HG03196 (cell line): ENCODE measurements at regions not wholly inside any gene's neighbourhood (a gene's known extent, or its start where the extent isn't known, plus 50 kb on each side); places are given as distances from the start of the nearest gene placed in this dataset.

Source experiments
- ATAC-seq: cut with Tn5 transposase; IDR thresholded peaks from one replicate; pipeline ENCODE4 v1.9.1; 2021; ENCODE audit not compliant: unreplicated experiment

DNA sequence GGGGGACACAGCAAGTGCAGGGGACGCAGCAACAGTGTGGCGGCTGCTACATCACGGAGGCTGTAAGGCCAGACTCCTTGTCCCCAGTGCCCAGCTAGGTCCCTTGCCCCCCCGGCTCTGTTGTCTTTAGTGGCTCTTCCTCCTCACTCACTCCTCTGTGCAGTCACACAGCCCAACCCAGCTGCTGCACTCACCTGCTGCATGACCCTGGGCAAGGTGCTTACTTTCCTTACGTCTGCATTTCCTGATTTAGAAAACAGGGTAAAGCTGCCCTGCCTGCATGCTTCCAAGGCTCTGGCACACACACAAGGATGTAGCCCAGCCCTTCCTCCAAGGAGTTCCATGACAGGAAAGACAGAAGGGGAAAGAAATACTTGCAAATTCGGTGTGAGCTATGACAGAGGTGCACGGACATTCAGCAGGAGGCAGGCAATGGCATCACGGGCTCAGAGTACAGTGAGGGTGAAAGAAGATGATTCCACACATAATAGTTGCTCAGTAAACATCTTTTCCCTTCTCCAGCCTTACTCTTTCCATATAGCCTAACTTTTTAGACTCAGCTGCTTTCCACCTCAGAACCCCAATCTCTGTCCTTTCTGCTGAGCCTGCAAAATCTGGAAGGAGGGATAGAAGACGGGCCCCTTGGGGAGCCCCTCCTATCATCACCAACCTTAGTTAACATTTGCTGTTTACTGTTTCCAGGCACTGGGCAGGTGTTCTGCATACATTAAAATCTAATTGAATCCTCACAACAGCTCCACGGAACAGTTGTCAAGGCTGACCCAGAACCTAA lies 150.9 kb downstream of the MRM1 start:
- ATAC-seq: no peak

GRCh38 chr17:36755586-36755985 lies 154.2 kb downstream of the MRM1 start:
- no peak for ATAC-seq

GRCh38 chr17:36756695-36757094 lies 155.3 kb downstream of the MRM1 start:
- ATAC-seq: no peak

- ATAC-seq: no peak
These were observed 159.0 kb downstream of the MRM1 start for GRCh38 chr17:36760425-36760824.

- no peak for ATAC-seq
These were observed 160.0 kb downstream of the MRM1 start for GRCh38 chr17:36761203-36761950.

DNA sequence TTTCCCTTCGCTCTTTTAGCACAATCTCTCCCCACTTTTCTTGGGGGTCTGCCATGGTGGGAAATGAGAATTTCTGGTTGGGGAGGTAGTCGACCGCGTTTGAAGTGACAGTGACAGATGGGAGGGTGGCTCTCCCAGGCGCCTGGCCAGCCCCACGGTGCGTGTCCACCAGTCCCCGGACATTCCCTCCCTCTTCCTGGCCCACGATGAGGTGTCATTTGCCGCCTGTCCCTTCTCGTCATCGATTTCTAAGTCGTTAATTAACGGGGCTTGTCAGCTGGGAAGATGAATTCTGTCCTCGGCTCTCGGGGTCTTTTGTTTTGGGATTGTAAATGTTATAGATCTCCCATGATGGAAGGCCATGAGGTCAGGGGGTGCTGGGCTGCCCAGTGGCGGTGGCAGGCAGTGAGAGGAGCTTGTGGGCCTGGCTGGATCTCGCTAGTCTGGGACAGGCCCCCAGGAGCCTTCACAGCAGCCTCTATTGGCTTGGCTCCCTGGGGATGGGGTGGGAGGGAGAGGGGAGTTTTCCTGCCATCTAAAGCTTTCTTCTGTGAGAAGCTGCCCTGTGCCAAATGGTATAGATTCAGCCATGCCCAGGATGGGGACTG lies 164.2 kb downstream of the MRM1 start:
- ATAC-seq: no peak

GRCh38 chr17:36768394-36768793 lies 167.0 kb downstream of the MRM1 start:
- no peak for ATAC-seq

GRCh38 chr17:36773039-36773438 lies 164.2 kb upstream of the LHX1 start:
- ATAC-seq: no peak

DNA sequence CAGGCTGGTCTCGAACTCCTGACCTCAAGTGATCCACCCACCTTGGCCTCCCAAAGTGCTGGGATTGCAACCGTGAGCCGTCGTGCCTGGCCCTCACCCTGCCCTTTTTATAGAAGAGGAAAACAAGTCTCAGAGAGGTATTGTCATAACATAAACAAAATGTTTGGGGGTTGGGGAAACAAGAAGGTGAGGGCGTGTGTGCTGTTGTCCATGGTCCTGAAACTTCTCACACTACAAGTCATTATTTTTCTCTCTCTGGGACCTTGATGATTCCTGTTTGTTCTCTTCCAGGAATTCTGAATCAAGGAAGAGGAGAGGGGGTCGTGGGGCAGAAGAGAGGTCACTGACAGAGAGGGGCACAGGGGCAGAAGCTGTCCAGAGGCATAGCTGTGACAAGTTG lies 160.2 kb upstream of the LHX1 start:
- ATAC-seq: no peak

- ATAC-seq: no peak
These were observed 158.8 kb upstream of the LHX1 start for GRCh38 chr17:36778448-36778847.

DNA sequence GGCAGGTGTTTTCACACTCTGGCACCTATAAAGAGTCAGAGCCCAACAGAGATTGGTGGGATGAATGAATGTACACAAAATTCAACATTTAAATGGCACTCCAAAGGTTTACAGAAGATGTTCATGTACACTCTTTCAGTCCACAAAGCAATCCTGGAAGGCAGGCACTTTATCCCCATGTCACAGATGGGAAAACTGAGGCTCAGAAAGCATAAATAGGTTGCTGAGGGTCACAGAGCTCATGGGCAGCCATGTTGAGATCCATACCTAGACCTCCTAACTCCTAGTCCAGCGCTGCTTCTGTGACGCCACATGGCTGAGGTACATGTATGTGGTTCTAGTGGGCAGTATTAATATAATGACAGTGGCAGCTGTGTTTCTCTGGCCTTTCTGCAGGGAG lies 157.7 kb upstream of the LHX1 start:
- ATAC-seq: no peak

DNA sequence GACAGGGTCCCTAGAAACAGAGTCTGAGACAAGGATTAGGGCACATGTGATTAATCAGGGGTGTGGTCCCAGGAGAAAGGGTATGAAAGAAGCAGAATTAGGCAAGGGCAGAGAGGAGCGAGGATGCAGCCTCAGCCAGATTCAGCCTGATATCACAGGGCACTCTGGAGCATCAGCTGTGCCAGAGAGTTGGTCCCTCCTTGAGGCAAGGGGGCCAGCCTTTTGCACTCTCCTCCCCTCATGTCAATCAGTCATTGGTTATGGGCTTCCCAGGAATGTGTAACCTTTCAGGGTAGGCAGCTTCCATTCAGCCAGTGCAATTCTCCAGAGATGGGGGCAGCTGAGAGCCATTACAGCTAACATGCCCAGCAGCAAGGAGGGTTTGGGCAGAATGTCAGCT lies 152.6 kb upstream of the LHX1 start:
- ATAC-seq: no peak

DNA sequence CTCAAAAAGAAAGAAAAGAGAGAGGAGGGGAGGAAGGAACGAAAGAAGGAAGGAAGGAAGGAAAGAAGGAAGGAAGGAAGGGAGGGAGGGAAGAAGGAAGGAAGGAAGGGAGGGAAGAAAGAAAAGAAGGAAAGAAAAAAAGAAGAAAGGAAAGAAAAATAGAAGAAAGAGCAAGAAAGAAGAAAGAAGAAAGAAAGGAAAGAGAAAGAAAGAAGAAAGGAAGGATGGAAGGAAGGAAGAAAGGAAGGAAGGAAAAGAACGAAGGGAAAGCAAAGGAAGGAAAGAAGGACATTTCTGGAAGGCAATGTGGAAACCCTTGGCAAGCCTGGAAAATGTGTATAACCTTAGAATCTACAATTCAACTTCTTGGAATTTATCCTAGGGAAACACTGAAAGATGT lies 150.4 kb upstream of the LHX1 start:
- no peak for ATAC-seq

- ATAC-seq: no peak
These were observed 145.9 kb upstream of the LHX1 start for GRCh38 chr17:36791150-36791941.

- no peak for ATAC-seq
These were observed 145.3 kb upstream of the LHX1 start for GRCh38 chr17:36791942-36792475.

GRCh38 chr17:36792849-36793248 lies 144.4 kb upstream of the LHX1 start:
- ATAC-seq: no peak

DNA sequence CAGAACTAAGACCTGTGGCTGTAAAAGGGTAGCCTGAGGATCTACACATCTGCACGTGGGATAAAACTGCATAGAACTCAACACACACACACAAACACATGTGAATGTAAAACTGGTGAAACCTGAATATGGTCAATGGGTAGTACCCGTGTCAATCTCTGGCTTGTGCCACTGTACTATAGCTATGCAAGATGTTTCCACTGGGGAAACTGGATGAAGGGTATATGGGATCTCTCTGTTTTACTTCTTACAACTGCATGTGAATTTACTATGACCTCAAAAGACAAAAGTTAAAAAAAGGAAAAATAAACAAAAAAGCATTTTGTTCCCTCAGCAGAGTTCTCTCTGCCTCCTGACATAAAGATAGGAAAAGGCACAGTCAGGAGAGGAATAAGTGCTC lies 143.3 kb upstream of the LHX1 start:
- no peak for ATAC-seq

GRCh38 chr17:36807496-36808179 lies 129.6 kb upstream of the LHX1 start:
- ATAC-seq: no peak

DNA sequence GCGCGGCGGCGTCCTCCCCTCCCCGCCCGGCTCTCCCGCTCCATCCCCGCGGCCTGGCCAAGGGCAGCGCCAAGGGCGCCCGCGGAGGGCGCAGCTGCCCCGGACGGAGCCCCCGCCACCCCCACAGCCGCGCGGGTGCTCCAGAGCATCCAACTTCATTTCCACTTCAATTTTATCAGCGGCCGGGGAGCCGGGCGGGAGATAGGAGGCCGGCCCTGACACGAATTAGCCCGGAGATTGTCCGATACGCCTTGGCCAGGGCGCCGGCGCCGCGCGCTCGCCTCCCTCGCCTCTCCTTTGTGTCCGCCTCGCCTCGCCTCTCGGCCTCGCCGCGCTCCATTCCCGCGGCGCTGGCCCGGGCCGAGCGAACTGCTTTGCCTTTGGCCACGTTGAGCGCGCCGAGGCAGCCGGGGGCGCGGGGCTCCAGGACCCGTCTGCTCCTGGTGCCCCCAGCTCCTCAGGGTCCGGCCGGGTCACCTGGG lies 129.1 kb upstream of the LHX1 start:
- no peak for ATAC-seq

DNA sequence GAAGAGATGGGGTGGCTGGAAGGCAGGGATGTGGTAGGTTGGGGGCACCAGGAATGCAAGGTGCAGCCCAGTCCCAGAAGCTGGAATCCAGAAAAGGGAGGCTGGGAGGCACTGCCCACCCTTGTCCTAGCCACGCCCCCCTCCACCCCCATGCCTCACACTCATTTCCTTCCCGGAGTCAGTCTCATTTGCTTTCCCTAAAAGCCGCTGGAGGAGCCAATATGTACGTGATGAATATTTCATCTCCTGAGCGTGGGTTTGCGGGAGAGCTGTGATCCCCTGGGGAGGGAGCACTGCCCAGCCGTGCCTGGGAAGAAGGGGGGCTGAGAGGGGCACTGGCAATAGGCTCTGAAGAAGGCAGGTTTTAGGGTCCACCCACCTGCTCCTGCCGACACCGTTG lies 124.5 kb upstream of the LHX1 start:
- no peak for ATAC-seq
